BLaER1 (cell line): ENCODE measurements at regions not wholly inside any gene's neighbourhood (a gene's known extent, or its start where the extent isn't known, plus 50 kb on each side); places are given as distances from the start of the nearest gene placed in this dataset.

Source experiments
- H3K27ac ChIP-seq: shearing (Covaris generic); formaldehyde crosslinking; 2 replicates; pipeline ENCODE4 v1.8.1; 2022
- H3K27me3 ChIP-seq: shearing (Covaris generic); formaldehyde crosslinking; 2 replicates; pipeline ENCODE4 v1.8.1; 2022
- H3K36me3 ChIP-seq: shearing (Covaris generic); formaldehyde crosslinking; 2 replicates; pipeline ENCODE4 v1.8.1; 2022
- H3K4me1 ChIP-seq: shearing (Covaris generic); formaldehyde crosslinking; 2 replicates; pipeline ENCODE4 v1.8.1; 2022
- H3K4me2 ChIP-seq: shearing (Covaris generic); formaldehyde crosslinking; 2 replicates; pipeline ENCODE4 v1.8.1; 2022
- H3K4me3 ChIP-seq: shearing (Covaris generic); formaldehyde crosslinking; 2 replicates; pipeline ENCODE4 v1.8.1; 2022
- H3K9ac ChIP-seq: shearing (Covaris generic); formaldehyde crosslinking; 2 replicates; pipeline ENCODE4 v1.8.1; 2022
- H3K9me3 ChIP-seq: shearing (Covaris generic); formaldehyde crosslinking; 2 replicates; pipeline ENCODE4 v1.8.1; 2022
- H4K20me1 ChIP-seq: shearing (Covaris generic); formaldehyde crosslinking; 2 replicates; pipeline ENCODE4 v1.8.1; 2022
- Cebpa-rat ChIP-seq: shearing (Covaris generic); IDR thresholded peaks from 2 replicates; pipeline ENCODE4 v1.8.1; 2022

DNA sequence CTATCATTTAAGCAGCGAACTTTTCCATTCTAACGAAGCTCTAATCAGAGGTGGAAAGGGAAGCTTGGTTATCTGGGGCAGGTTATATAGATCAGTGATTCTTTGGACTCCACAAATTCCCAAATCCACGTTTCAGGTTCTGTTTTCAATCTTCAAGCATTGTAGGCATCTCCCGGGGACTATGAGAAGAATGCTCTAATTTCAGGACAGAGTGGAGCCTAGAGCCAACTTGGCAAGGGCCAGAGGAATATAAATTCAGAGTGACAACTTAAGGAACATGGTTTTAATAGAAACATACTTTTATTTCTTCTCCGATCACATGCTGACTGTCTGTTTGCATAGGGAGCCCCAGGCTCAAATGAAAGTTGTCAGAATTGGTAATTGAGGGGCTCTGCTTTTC is 514.0 kb upstream of the KLF4 start:
- no peak overlapping the region for H3K9ac ChIP-seq
- H3K27ac ChIP-seq = no peak overlapping the region
- no peak overlapping the region for H3K4me2 ChIP-seq
- no peaks in the 10 kb centered on the region for H3K36me3 ChIP-seq
- H3K4me1 ChIP-seq = no peaks in the 10 kb centered on the region
- H3K4me3 ChIP-seq = no peak overlapping the region
- no peaks in the 10 kb centered on the region for H3K27me3 ChIP-seq
- H3K9me3 ChIP-seq = no peaks in the 10 kb centered on the region
- TF ChIP-seq Cebpa-rat = no peak
- no peaks in the 10 kb centered on the region for H4K20me1 ChIP-seq

DNA sequence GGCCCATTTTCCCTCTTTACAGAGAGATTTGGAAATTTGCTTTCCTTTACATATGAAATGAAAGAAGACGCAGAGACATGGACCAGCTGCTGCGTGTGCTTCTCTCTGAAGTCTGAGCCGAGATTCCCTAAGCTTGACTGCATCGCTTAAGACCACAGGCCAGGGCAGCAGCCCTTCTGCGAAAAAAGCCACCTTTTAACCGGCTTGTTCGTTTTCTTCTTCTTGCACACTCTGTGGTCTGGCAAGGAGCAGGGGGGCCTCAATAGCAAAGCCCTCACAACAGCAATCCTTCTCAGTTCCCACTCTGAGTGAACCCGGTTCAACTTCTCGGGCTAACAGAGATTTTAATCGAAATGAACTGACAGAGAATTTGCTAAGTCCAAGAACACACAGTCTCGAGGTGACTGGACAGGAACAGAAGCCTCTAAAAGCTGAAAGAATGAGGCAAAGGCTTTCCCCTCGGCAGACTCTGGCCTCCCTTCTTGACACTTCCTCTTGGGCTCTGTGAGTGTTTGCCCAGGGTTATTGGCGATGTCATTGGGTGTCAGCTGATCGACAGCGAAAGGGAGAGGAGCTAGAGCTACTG is 512.9 kb upstream of the KLF4 start:
- H4K20me1 ChIP-seq = no peaks in the 10 kb centered on the region
- H3K27ac ChIP-seq = no peak overlapping the region
- no peaks in the 10 kb centered on the region for H3K27me3 ChIP-seq
- no peaks in the 10 kb centered on the region for H3K4me1 ChIP-seq
- no peak overlapping the region for H3K9ac ChIP-seq
- no peaks in the 10 kb centered on the region for H3K9me3 ChIP-seq
- H3K4me2 ChIP-seq = no peak overlapping the region
- no peak overlapping the region for H3K4me3 ChIP-seq
- no peak for TF ChIP-seq Cebpa-rat
- no peaks in the 10 kb centered on the region for H3K36me3 ChIP-seq

DNA sequence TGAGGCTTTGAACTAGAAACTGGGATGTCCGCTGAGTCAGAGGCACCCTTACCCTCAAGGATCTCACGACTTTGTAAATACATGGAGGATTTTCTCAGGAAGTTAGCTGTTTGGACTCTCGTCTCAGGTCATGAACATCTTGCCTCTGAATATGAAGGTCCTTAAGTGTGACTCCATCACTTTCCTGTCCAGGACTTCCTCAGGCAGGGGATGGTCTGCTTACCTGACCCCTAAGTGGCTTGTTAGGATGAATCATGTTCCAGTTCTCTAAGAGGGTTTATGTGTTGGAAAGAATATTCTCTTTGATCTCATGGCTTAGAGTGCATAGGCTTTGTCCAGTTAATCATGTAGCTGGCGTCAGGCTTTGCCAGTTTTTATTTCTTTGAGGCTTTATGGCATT is 511.7 kb upstream of the KLF4 start:
- H3K27ac ChIP-seq = no peak overlapping the region
- no peak overlapping the region for H3K9ac ChIP-seq
- no peaks in the 10 kb centered on the region for H3K27me3 ChIP-seq
- no peak overlapping the region for H3K4me3 ChIP-seq
- no peak for TF ChIP-seq Cebpa-rat
- no peaks in the 10 kb centered on the region for H3K9me3 ChIP-seq
- H4K20me1 ChIP-seq = no peaks in the 10 kb centered on the region
- no peak overlapping the region for H3K4me2 ChIP-seq
- H3K4me1 ChIP-seq = no peaks in the 10 kb centered on the region
- H3K36me3 ChIP-seq = no peaks in the 10 kb centered on the region

DNA sequence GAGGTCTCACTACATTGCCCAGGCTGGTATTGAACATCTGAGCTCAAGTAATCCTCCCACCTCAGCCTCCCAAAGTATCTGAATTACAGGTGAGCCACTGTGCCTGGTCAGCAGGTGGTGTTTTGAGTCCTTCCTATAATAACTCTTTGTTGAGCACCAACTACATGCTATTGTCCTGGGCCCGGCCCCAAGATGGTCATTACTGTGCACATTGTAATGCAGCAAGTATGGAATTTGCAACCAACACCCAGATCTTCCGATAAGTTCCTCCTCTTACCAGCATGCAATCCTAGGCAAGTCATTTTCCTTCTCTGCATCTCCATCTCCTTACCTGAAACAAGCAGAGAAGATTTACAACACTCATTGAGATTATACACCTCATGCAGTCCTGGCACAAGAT is 510.3 kb upstream of the KLF4 start:
- Histone ChIP-seq H3K4me3 (no peak overlapping the region), H3K4me1 (no peaks in the 10 kb centered on the region), H3K27me3 (no peaks in the 10 kb centered on the region), H3K9ac (no peak overlapping the region), H3K4me2 (no peak overlapping the region), H4K20me1 (no peaks in the 10 kb centered on the region), H3K9me3 (no peaks in the 10 kb centered on the region), H3K27ac (no peak overlapping the region), H3K36me3 (no peaks in the 10 kb centered on the region)
- TF ChIP-seq Cebpa-rat = no peak

DNA sequence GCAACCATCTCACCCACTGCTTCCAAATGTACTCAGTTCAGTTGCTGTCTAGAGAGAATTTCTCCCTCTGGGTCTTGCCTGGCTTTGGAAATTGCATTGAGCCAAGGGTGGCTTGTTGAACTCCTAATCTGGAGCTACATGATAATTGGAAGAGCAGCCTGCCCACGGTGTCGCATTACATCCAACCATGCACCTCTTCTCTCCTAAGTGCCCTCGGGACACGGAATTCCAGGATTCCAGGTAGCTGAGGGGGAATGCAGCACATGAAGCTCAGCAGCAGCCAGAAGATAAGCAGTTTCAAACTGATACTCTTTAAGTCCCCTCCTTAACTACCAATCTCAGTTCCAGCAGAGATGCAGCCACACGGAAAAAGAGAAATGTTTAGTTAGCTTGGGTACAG is 509.4 kb upstream of the KLF4 start:
- TF ChIP-seq Cebpa-rat = no peak
- Histone ChIP-seq H3K27me3 (no peaks in the 10 kb centered on the region), H3K9me3 (no peaks in the 10 kb centered on the region), H3K27ac (no peak overlapping the region), H3K4me1 (no peaks in the 10 kb centered on the region), H3K36me3 (no peaks in the 10 kb centered on the region), H4K20me1 (no peaks in the 10 kb centered on the region), H3K4me3 (no peak overlapping the region), H3K9ac (no peak overlapping the region), H3K4me2 (no peak overlapping the region)

DNA sequence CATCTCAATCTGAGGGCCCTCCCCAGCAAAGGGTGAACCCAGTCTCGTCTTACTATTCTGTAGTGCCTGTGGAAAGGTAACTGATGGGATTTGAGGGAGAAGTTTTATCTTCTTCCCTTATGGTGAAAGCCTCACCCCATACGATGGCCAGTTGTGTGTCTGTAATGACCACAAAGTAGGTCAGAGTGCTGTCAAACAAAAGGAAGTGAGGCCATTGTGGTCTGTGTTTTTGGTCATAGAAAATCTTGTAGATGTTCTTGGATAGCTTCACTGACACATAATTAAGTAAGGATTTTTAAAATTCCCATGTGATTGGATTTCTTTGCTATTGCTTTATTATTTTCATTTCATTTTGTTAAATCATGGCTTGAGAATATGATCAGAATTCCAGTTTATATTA is 505.1 kb upstream of the KLF4 start:
- H3K27me3 ChIP-seq = no peaks in the 10 kb centered on the region
- no peak for TF ChIP-seq Cebpa-rat
- no peaks in the 10 kb centered on the region for H3K9me3 ChIP-seq
- no peak overlapping the region for H3K27ac ChIP-seq
- H3K9ac ChIP-seq = no peak overlapping the region
- no peaks in the 10 kb centered on the region for H4K20me1 ChIP-seq
- no peaks in the 10 kb centered on the region for H3K36me3 ChIP-seq
- H3K4me1 ChIP-seq = no peaks in the 10 kb centered on the region
- no peak overlapping the region for H3K4me3 ChIP-seq
- no peak overlapping the region for H3K4me2 ChIP-seq

DNA sequence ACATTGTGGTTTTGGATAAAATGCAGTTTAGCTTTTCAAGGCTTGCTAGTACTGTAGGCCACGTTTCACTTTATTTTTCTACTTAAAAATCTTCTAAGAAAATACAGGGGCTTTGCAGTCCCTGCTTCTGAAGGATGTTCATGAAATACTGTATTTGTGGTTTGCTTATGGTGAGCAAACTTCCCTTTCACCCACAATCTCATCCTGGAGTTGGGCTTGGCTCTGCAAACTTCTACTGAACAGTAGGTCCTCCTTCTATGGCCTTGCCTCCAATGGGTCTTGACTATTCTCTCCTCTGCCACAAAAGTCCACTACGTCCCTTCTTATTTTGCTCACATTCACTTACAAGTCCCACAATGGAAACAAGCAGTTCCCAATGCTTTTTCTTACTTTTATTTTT is 502.7 kb upstream of the KLF4 start:
- H3K4me1 ChIP-seq = no peaks in the 10 kb centered on the region
- H3K4me2 ChIP-seq = no peak overlapping the region
- no peaks in the 10 kb centered on the region for H3K9me3 ChIP-seq
- no peak overlapping the region for H3K4me3 ChIP-seq
- no peaks in the 10 kb centered on the region for H3K27me3 ChIP-seq
- no peak overlapping the region for H3K9ac ChIP-seq
- no peaks in the 10 kb centered on the region for H3K36me3 ChIP-seq
- TF ChIP-seq Cebpa-rat = no peak
- no peak overlapping the region for H3K27ac ChIP-seq
- H4K20me1 ChIP-seq = no peaks in the 10 kb centered on the region

DNA sequence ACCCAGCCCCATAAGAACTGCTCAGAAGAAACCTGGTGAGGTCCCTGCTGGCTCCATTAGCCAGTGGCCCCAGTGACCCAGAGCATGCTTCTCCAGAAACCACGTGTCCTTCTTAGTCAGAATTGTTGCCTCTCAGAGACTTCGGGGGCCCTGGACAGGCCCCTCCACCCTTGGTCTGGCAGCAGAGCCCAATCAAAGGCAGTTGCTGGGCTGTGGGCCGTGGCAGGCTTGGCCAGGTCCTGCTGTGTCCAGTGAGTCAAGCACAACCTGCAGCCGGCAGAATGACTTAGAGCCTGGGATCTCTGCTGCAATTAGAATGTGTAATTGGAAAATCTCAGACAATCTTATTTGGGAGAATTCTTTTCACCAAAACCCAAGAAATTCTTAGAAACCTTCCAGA is 502.0 kb upstream of the KLF4 start:
- Histone ChIP-seq H4K20me1 (no peaks in the 10 kb centered on the region), H3K9ac (no peak overlapping the region), H3K27me3 (no peaks in the 10 kb centered on the region), H3K9me3 (no peaks in the 10 kb centered on the region), H3K4me1 (no peaks in the 10 kb centered on the region), H3K4me3 (no peak overlapping the region), H3K36me3 (no peaks in the 10 kb centered on the region), H3K27ac (no peak overlapping the region), H3K4me2 (no peak overlapping the region)
- TF ChIP-seq Cebpa-rat = no peak

DNA sequence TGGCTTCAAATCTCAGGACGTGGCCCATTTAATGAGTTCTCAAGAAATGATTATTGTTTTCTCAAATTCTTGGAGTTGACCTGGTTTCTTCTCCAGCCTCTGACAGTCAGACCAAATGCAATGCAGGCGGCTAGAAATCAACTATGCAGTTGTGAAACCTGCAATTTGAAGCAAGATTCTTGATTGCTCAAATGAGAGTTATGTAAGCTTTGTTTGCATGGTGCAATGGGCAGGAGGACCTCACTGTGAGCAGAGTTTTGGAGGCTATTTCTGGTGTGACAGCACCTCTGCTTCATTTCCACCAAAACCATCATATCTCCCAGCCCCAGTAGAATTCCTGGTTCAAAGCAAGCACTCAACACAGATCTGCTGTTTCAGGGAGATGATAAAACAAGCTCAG is 500.0 kb upstream of the KLF4 start:
- H3K27ac ChIP-seq = no peak overlapping the region
- no peak overlapping the region for H3K4me2 ChIP-seq
- H3K4me1 ChIP-seq = no peaks in the 10 kb centered on the region
- H3K36me3 ChIP-seq = no peaks in the 10 kb centered on the region
- H3K9me3 ChIP-seq = no peaks in the 10 kb centered on the region
- H3K9ac ChIP-seq = no peak overlapping the region
- H3K4me3 ChIP-seq = no peak overlapping the region
- no peaks in the 10 kb centered on the region for H4K20me1 ChIP-seq
- no peaks in the 10 kb centered on the region for H3K27me3 ChIP-seq
- no peak for TF ChIP-seq Cebpa-rat

DNA sequence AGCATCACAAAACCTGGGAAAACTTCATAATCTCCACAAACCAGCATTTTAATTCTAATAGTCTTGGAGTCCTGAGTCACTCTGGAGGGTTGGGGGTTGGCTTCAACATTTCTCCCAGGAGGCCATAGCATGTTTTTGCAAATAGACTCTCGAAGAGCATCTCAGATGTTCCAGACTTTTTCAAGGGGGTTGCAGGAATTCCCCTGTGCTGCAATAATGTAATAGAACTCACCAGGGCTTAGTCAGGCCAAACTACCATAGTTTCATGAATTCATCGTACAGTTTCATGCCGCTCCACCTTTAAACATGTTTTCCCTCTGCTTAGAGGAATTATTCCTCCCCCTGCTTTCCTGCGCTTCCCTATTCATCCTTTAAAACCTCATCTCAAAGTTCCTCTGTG is 499.5 kb upstream of the KLF4 start:
- Histone ChIP-seq H3K4me3 (no peak overlapping the region), H3K9ac (no peak overlapping the region), H3K4me1 (no peaks in the 10 kb centered on the region), H3K9me3 (no peaks in the 10 kb centered on the region), H3K4me2 (no peak overlapping the region), H4K20me1 (no peaks in the 10 kb centered on the region), H3K27ac (no peak overlapping the region), H3K27me3 (no peaks in the 10 kb centered on the region), H3K36me3 (no peaks in the 10 kb centered on the region)
- TF ChIP-seq Cebpa-rat = no peak

DNA sequence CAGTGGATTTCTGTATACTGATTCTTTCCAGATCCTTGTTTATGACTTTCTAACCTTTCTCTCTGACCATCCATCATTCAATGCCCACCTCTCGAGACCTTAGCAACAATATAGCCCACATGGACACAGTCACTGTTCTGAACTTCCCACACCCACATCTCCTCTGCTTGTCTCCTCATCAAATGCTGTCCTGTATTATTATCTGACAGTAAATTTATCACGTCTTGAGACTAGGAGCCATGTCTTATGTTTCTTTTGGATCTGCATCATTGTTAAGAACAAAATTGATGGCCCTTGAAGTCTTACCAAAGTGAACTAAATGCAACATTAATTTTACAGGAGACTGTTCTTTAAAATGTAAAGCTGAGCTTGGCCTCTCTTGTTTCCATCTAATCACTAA is 495.4 kb upstream of the KLF4 start:
- no peak overlapping the region for H3K9ac ChIP-seq
- no peak overlapping the region for H3K4me3 ChIP-seq
- TF ChIP-seq Cebpa-rat = no peak
- H3K27me3 ChIP-seq = no peaks in the 10 kb centered on the region
- no peak overlapping the region for H3K27ac ChIP-seq
- H4K20me1 ChIP-seq = no peaks in the 10 kb centered on the region
- no peaks in the 10 kb centered on the region for H3K9me3 ChIP-seq
- H3K4me2 ChIP-seq = no peak overlapping the region
- no peaks in the 10 kb centered on the region for H3K36me3 ChIP-seq
- no peaks in the 10 kb centered on the region for H3K4me1 ChIP-seq
